ENCODE measurements at regions not wholly inside any gene's neighbourhood (a gene's known extent, or its start where the extent isn't known, plus 50 kb on each side); places are given as distances from the start of the nearest gene placed in this dataset.

DNA sequence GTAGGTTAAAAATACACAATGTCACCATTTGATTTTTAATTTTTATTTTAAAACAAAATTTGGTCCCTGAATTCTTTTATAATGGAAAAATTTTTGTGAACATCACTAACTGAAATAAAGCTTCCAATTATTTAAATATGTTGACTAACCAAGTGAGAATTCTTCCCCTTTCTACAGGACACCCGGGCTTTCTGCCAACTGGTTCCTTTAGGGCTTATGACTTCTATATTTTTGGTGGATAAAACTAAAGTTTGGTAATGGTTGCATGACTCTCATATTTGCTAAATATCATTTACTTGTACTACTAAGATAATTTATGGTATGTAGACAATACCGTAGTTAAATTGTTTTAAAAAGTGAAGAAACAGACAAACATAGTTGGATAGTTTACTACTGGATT is 291.0 kb upstream of the DOK6 start:
- no peak for DNase-seq

DNA sequence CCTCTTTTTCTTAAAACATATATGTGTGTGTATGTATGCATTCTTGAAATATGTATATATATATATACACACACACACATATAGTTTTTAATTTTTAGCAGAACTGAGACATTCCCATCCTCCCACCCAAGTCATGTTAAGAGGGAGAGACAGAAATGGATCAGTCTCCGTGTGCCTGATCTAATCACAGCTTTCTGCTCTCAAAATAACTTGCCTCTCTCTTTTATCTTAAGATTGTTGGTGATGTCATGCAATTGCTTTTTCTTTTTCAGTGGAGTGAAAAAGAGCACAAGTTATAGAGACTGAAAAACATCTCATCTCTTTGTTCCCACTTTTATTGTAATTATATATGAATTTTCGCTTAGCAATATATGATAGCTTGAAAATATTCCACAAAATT is 279.9 kb upstream of the DOK6 start:
- no peak for DNase-seq

DNA sequence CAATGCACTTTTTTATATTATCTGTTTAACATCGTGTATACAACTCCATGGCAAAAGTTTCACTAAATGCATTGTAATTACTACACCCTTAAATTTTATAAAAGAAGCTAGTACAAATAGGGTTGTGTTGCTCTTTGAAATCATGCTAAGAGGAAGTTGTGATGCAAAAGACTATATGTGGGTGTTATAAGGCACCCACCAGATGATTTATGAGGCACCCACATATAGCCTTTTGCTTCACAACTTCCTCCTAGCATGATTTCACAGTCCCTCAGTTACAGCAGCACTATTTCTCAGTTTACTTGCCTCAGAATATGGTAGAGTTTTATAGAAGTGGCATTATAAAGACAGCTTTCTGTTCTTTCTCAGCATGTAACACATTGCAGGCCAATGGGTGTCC is 277.3 kb upstream of the DOK6 start:
- DNase-seq, result no peak

DNA sequence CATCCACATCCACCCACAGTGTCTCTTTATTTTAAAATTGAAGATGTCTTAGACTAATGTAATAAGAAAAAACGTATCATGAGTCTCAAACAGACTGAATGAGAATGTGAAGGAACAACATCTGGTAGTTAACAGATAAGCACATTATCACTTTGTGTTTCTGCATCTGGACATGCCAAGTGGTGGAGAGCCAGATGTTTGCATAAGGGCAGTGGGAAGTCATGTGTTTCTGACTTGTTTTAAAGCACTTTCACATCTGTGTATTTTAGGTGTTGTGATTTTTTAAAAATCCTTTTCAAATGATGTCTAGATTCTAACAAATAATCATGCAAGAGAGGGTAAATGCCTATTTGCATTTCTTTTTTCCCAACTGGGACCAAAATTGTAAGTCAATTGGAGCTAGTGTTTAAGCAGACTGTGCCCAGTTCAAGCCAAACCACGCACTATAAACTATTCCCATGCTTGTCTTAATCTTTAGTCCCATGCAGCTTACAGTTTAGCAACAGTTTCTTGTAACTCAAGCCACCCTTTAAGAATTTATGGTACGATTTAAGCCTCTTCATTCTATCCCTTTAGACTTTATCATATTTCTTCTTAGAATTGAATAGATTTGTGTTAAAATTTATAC is 272.7 kb upstream of the DOK6 start:
- no peak for DNase-seq

DNA sequence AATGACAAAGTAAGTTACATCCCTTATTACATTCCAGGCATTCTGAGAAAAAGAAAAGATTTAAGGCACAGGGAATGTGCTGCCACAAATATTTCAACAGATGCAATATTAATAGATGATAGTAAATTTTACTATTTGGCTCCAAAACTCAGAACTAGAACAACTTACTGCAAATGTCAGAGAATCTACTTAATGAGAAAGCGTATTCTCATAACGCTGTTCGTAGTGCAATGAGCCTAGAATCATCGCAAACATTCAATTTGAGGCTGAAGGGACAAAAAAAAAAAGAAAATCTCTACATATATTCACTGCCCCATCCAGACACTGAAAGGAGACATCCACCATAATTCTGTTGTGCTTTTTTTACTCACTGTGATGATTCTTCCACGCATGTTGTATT is 272.1 kb upstream of the DOK6 start:
- DNase-seq, result no peak

DNA sequence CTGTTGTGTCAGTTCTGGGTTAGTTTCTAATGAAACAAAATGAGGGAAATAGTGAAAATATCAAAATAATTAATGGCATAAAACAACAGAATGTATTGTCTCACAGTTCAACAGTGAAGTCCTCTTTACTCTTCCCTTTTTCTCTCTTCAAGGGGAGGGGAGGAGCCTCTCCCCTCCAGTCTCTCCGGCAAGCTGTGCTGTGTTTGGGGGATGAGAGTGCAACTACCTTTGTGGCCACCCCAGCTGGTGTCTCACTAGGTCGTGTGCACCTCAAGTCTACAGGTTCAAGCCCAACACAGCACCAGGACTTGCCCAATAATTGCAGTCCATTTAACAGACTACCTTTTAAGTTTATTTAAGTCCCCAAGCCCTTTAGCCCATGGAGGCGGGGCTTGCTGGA is 271.7 kb upstream of the DOK6 start:
- no peak for DNase-seq

DNA sequence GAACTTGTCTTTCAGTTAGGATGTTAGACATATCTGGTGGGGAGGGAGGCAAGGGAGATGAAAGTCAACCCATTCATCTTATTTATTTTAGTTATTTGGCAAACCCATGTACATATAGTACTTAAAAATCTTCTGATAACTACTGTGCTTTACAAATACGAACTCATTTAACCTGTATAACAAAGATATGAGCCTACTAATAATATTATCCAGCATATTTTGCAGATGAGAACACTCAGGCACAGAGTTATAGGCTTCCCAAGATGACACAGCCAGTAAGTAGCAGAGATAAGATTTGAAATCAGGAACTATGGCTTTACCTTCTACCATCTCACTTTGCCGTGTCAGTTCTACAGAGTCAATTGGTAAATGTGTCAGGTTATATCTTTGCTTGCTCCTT is 262.6 kb upstream of the DOK6 start:
- DNase-seq, result no peak

DNA sequence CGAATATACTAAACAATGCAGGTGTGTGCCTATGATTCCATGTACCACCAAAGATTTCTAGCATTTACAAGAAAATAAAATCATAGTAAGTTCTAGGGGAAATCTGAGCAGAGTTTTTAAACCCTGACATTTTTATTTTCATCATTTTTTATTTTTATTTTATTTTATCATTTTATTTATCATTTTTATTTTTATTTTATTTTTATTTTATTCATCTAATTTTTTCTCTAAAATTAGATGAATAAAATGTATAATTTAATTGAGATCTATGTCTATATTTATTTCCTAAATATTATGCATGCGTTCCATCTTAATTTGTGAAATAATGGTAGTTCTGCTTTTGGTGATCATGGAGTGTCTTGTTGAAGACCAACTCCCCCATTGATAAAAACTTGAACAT is 257.6 kb upstream of the DOK6 start:
- DNase-seq, result no peak

DNA sequence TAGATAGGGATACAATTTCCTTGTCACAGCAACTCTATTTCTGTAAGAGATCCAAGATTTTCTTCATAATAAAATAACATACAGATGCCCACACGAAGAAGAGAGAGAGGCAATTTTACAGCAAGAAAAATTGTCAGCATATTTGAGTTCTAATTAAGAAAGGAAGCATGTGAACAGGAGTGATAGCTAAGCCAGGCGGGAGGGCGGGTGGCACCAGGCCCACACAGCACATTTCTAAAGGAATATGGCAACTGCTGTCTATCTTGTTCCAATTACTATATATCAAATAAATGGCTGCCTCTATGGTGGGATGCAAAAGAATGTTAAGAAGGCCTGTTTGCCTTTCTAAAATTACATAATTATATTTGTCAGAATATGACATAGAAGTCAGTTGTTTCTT is 248.3 kb upstream of the DOK6 start:
- no peak for DNase-seq

DNA sequence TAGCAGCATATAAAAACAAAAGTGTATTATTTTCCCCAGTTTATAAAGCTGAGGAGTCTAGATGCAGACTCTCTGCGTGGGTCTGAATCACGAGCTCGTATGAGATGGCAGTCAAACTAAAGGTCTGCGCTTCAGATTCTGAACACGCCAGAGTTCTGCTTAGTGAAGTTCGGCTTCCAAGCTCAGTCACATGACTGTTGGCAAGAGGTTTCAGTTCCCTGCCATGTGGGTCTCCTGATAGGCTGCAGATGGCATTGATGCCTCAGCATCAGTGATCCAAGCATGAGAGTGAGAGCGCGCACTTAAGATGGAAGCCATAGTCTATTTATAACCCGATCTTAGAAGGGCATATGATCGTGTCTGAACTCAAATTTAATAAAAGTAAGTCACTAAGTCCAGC is 242.8 kb upstream of the DOK6 start:
- no peak for DNase-seq

DNA sequence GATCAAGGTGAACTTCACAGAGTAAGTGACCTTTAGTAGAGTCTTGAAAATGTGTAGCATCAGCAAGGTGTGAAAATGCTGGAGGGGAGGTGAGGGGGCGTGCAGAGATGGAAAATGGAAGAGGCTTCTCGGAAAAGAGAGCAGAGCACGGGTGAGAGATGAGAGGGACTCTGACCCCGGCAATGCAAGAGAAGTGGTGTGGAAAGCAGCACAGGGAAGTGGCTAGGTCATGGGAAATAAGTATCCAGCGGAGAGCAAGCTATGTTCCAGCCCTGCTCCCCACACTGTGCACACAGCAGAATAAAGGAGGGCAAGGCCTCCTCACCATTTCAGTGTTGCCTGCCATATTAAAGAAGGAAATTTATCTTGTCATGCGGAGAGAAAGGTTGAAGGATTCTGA is 241.7 kb upstream of the DOK6 start:
- DNase-seq, result no peak

DNA sequence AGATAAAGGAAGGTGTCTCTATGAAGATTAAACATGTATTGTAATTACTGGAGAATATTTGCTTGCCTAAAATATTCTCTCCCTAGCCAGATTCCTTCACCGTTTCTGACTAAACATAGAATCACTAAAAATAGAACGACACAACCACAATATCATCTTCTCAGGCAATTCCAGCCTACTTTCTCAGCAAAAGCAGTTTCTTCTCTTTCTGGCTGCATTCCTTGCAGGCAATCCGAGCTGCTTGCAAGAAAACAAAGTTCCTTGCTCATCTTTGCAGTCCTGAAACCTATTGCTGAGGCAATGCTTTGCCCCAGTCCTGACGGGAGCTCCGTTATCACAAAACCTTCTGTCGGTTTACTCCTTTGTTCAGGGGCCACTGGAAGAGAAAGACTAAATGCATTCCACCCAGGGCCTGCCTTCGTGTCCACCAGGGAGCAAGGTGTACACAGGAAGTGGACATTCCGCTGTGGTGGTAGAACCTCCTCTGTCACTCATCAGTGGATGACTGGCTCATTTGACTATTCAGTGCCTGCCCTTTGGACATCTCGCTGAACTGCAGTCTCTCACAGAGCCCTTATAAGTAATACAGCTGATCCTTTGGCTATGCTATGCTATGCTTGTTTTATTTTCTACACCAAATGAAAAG is 239.2 kb upstream of the DOK6 start:
- no peak for DNase-seq

DNA sequence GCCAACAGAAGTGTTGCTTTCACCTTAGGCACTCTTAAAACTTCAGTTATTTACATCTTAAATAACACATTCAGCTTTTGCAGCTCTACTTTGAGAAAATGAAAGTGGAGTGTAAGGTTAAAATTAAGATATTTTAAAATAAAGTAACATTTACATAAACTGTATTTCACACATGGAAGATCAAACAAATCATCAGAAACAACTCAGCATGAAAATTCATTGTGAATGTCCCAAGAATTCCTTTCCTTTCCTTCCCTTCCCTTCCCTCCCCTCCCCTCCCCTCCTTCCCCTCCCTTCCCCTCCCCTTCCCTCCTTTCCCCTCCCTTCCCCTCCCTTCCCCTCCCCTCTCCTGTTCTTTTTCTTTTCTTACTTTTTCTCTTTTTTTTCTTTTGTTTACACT is 238.0 kb upstream of the DOK6 start:
- no peak for DNase-seq

DNA sequence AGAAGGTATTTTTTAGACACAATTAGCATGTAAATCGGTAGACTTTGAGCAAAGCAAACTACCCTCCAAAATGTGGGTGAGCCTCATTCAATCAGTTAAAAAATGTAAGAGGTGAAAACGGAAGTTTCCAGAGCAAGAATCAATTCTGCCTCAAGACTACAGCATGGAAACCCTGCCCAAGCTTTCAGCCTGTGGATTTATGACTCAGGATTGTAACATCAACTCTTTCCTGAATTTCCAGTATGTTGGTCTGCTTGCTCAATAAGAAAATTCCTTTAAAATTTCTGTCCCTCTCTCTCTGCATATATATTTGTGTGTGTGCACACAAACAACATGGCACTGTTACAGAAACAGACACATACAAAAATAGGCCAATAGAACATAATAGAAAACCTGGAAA is 228.6 kb upstream of the DOK6 start:
- no peak for DNase-seq

DNA sequence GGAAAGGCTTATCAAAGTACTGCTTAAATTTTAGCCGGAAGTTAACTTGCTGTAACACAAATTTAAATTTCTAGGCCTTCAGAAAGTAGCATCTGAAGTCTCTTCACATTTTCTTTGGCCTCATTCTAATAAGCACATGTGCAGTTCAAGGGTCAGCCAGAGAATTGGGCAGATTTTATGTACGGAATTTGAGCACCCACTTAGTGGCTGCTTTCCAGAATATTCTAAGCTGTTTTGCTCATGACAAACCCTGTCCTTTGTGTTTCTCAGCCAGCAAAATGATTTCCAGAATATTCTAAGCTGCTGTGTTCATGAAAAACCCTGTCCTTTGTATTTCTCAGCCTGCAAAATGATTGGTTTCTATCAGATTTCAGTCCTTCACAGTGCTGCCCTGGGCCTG is 225.0 kb upstream of the DOK6 start:
- no peak for DNase-seq

DNA sequence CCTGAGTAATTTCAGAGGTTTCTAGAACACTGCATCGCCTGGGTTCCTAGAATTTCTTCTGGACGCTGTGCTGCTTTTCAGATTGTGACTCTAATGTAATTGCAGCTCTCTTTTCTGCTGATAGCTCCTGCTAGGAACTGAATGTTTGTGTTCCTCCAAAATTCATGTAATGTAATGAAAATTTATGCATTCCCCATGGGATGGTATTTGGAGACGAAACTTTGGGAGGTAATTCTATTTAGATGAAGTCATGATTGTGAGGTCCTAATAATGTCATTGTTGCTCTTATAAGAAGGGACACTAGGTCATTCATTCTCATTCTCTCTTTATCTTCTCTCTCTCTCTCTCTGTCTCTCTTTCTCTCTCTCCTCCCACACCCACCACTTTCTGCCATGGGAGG is 223.9 kb upstream of the DOK6 start:
- DNase-seq, result no peak

DNA sequence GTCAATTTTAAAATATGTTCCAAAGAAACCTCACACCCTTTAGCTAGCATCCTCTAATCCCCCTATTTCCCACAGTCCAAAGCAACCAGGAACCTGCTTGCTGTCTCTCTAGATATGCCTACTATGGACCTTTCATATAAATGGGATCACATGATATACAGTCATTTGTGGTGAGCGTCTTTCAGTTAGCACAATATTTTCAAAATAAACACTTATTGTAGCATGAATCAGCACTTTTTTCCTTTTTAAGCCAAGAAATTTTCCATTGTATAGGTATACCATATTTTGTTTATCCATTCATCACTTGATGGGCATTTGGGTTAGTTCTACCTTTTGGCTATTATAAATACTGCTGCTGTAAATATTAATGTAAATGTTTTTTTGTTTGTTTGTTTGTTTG is 223.0 kb upstream of the DOK6 start:
- no peak for DNase-seq

DNA sequence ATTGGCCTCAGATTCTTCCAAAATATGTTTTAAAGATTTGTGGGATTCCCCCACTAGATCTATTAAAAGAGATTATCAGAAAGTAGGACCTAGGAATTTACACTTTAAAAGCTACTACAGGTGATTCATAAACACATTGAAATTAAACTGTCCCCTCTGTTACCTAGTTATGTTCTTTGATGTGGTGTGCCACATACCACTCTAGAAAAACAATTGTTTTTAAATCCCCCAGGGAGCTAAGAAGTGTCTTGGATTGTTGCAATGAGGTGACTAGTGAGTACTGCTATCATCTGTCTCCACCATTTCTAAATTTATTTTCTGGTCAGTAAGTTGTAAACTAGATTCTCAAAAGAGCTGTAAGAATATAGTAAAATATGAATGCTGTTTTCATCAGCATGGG is 214.5 kb upstream of the DOK6 start:
- DNase-seq, result no peak

DNA sequence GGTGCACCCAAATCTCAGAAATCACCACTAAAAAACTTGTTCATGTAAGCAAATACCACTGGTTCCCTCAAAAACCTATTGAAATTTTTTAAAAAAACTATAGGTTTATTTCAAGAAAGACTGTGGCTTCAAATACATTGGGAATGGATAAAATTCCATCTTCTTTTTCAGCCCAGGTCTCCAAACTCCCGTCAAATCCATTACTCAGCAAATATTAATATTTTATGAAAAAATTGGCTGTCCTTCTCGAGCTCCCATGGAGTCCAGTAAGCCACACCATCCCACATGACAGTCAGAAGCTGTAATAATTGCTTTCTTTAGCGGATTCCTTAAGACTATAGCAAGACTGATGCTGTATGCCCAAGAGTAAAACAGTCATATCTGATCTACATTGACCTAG is 204.4 kb upstream of the DOK6 start:
- no peak for DNase-seq

DNA sequence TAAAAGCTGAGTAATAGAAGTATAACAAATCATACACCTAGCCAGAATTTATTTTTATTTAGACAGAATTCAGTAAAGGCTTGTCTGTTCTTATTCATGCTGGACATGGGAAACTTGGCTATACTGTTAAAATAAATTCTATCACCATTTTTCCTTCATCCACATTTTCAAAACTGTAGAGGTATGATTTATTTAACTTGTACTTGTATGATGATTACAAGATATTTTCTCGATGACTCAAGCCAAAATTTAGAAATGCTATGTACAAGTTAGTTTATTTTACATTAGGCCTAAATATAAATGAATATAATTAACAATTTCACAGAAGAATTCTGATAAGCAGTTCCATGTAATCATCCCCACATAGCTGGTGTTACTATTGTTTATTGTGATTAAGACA is 194.8 kb upstream of the DOK6 start:
- no peak for DNase-seq

DNA sequence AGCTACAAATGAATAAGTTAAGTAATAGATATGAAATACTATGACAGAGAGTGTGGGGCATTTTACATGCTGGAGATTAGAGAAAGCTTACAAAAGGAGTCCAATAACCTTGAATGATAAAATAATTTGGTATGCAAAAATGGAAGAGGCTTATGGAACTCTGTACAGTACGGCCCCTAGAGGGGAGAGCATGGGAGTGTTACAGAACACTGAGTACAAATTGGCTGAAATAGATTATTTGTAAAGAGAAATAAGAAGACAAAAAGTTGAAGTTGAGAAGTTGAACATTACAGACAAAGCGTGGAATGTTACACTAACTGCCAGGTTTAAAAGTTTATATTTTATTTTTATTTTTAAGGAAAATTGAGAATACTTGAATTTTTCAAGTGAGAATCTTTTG is 192.1 kb upstream of the DOK6 start:
- DNase-seq, result no peak

DNA sequence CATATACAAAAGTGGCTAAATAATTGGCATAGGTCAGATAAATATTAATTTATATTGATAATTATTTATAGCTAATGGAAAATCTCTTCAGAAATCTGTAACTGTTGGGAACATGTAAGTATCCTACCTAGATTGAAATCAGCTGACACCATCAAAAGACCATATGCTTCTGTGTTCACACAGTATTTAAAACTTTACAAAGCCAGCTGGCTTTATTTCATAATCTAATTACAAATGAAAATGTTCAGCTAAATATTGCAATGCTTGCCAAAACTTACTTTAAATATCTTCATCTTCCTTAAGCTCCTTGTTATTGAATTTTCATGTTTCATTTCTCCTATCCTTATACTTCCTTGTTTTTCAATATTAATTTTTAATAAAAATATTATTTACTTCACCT is 190.9 kb upstream of the DOK6 start:
- DNase-seq, result no peak

DNA sequence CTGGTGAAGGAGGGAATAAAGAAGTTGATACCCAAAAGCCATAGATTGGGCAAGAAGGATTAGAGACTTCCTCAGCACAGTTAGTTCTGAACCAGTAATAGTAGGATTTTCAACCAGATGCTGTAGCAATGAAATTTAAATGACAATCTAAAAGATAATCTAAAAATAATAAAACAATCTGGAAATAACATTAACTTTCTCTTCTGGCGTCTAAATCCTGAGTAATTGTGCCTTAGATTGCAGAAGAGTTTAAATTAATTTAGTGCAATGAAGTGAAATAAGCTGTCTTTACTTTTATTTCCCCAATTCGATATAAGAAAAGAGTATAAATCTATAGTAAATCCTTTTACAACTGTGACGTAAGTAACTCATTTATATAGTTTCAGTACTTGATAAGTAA is 186.8 kb upstream of the DOK6 start:
- no peak for DNase-seq

DNA sequence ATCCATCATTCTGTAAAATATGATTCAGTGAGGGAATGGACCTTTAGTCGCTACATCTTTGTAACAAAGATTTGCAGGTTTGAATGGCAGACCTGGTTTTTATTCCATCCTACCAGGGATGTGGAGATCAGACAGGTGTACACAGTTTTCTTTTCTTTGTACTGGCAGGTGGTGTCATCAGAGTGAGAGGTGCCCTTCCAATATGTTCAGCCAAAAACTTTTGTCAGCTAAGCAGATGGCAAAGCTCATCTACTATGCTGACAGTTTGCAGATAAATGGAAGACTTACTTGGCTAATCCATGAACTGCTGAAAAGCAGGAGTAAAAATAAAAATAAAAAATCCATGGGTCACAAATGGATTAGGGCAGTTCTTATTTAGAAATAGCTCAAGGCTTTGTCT is 185.5 kb upstream of the DOK6 start:
- peak; percentile 81 for DNase-seq

DNA sequence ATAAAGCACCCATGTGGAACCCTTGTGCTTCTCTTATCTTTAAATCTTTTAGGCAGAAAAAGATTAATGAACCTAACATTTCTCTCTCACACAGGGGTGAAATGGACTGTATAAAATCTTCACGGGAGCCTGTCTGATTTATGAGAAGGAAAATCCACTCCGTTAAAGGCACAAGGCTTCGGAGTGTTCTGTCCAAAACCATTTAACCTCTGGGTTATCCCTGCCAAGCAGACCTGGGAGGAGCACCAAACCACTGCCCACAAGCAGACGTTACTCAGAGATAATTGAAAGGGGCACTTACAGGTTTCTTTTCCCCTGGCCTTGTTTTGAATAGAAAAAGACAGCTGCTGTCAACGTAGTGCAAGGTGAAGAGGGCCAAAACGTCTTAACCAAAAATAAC is 184.4 kb upstream of the DOK6 start:
- peak; percentile 76 for DNase-seq

Measured in NCI-H510A treated with DMSO at 0.1 percent for 48 hours (cell line).